ENCODE measurements at regions not wholly inside any gene's neighbourhood (a gene's known extent, or its start where the extent isn't known, plus 50 kb on each side); places are given as distances from the start of the nearest gene placed in this dataset.

DNA sequence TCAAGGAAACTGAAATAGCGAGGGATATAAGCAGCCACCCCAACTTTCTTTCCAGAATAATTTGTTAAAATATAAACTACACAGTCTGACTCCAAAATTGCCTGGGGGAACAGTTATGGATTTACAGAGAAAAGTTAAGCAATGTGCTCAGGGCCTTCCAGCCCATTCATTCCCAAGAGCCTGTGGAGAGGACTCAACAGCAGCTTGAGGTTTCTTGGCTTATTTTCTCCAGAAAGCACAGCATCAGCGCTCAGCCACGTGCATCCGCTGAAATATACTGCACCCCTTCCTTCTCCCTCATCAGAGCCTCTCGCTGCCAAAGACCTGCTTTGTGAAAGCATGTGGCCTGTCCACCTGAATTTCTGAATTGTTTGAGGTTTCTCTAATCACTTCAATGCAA, 375.2 kb upstream of the VWC2 start (continued):
- TF ChIP-seq, protein P1, sequence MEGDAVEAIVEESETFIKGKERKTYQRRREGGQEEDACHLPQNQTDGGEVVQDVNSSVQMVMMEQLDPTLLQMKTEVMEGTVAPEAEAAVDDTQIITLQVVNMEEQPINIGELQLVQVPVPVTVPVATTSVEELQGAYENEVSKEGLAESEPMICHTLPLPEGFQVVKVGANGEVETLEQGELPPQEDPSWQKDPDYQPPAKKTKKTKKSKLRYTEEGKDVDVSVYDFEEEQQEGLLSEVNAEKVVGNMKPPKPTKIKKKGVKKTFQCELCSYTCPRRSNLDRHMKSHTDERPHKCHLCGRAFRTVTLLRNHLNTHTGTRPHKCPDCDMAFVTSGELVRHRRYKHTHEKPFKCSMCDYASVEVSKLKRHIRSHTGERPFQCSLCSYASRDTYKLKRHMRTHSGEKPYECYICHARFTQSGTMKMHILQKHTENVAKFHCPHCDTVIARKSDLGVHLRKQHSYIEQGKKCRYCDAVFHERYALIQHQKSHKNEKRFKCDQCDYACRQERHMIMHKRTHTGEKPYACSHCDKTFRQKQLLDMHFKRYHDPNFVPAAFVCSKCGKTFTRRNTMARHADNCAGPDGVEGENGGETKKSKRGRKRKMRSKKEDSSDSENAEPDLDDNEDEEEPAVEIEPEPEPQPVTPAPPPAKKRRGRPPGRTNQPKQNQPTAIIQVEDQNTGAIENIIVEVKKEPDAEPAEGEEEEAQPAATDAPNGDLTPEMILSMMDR (conservative IDR thresholded peaks at IDR 0.05; ENCODE audit: low read depth in 2 of 2) = no peak
- TF ChIP-seq ZNF331 (CRISPR knock-in tag; IDR thresholded peaks at IDR 0.05; ENCODE audit: low read depth) = no peak
- no peak for TF ChIP-seq JUNB (IDR thresholded peaks at IDR 0.05; ENCODE audit: unreplicated experiment)
- TF ChIP-seq, protein P2, sequence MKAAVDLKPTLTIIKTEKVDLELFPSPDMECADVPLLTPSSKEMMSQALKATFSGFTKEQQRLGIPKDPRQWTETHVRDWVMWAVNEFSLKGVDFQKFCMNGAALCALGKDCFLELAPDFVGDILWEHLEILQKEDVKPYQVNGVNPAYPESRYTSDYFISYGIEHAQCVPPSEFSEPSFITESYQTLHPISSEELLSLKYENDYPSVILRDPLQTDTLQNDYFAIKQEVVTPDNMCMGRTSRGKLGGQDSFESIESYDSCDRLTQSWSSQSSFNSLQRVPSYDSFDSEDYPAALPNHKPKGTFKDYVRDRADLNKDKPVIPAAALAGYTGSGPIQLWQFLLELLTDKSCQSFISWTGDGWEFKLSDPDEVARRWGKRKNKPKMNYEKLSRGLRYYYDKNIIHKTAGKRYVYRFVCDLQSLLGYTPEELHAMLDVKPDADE (IDR thresholded peaks at IDR 0.05) = no peak
- no peak for TF ChIP-seq POLR2AphosphoS5 (IDR thresholded peaks at IDR 0.05; ENCODE audit: low read depth)
- no peak for TF ChIP-seq STAT1 (IDR thresholded peaks at IDR 0.05; ENCODE audit: unreplicated experiment)
- no peak for TF ChIP-seq EZH2phosphoT487 (IDR thresholded peaks at IDR 0.05; ENCODE audit: unreplicated experiment)
- TF ChIP-seq, protein P3, sequence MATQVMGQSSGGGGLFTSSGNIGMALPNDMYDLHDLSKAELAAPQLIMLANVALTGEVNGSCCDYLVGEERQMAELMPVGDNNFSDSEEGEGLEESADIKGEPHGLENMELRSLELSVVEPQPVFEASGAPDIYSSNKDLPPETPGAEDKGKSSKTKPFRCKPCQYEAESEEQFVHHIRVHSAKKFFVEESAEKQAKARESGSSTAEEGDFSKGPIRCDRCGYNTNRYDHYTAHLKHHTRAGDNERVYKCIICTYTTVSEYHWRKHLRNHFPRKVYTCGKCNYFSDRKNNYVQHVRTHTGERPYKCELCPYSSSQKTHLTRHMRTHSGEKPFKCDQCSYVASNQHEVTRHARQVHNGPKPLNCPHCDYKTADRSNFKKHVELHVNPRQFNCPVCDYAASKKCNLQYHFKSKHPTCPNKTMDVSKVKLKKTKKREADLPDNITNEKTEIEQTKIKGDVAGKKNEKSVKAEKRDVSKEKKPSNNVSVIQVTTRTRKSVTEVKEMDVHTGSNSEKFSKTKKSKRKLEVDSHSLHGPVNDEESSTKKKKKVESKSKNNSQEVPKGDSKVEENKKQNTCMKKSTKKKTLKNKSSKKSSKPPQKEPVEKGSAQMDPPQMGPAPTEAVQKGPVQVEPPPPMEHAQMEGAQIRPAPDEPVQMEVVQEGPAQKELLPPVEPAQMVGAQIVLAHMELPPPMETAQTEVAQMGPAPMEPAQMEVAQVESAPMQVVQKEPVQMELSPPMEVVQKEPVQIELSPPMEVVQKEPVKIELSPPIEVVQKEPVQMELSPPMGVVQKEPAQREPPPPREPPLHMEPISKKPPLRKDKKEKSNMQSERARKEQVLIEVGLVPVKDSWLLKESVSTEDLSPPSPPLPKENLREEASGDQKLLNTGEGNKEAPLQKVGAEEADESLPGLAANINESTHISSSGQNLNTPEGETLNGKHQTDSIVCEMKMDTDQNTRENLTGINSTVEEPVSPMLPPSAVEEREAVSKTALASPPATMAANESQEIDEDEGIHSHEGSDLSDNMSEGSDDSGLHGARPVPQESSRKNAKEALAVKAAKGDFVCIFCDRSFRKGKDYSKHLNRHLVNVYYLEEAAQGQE (IDR thresholded peaks at IDR 0.05; ENCODE audit: unreplicated experiment) = no peak

DNA sequence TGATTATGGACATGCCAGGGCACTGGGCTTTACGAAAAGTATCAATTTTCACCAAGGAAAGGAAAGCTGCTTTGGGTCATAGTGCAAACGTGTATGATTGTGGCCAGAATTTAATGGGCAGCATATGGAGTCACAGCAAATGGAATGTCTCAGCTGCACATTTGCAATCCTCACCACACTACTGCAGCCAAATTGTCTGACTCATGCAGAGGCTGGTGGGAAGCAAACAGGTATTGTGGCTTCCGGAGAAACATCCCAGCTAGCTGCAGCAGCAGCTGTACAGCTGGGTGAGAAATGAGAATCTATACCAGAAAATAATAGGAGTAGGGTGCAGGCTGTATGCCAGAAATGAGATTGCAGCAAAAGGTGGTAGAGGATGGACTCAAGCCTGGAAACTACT, 374.7 kb upstream of the VWC2 start:
- Mint-ChIP-seq H3K27ac (no peak overlapping the region; the same call in 1 of the 2 replicates), H3K4me3 (no peak overlapping the region), H3K9me3 (no peaks in the 10 kb centered on the region), H3K4me1 (peaks cover 8% of the 10 kb centered on the region; the same call in 2 of the 3 replicates), H3K36me3 (ENCODE audit: low read depth) (no peaks in the 10 kb centered on the region), H3K27me3 (ENCODE audit: insufficient read depth, low read depth, poor library complexity) (peaks cover 2% of the 10 kb centered on the region)
- Histone ChIP-seq H3K4me3 (no peak overlapping the region), H3K79me2 (replicated peaks; ENCODE audit: insufficient read depth) (no peaks in the 10 kb centered on the region), H3K9me2 (ENCODE audit: insufficient read depth) (no peaks in the 10 kb centered on the region), H3K4me2 (no peak overlapping the region), H2AFZ (peak overlapping the region; percentile 92; the same call in 1 of the 2 replicates), H3K27ac (ENCODE audit: low read depth) (no peak overlapping the region), H4K20me1 (replicated peaks; ENCODE audit: insufficient read depth) (no peaks in the 10 kb centered on the region), H3K4me1 (ENCODE audit: insufficient read depth) (no peaks in the 10 kb centered on the region), H3K27me3 (ENCODE audit: insufficient read depth) (no peaks in the 10 kb centered on the region), H3K36me3 (ENCODE audit: insufficient read depth) (no peaks in the 10 kb centered on the region), H3F3A (replicated peaks; ENCODE audit: low read depth) (no peaks in the 10 kb centered on the region)
- DNase-seq (ENCODE audit: low spot score) (no peak), ATAC-seq (no peak)
- no peak for TF ChIP-seq ZNF114 (CRISPR knock-in tag; IDR thresholded peaks at IDR 0.05)
- TF ChIP-seq, protein P4, sequence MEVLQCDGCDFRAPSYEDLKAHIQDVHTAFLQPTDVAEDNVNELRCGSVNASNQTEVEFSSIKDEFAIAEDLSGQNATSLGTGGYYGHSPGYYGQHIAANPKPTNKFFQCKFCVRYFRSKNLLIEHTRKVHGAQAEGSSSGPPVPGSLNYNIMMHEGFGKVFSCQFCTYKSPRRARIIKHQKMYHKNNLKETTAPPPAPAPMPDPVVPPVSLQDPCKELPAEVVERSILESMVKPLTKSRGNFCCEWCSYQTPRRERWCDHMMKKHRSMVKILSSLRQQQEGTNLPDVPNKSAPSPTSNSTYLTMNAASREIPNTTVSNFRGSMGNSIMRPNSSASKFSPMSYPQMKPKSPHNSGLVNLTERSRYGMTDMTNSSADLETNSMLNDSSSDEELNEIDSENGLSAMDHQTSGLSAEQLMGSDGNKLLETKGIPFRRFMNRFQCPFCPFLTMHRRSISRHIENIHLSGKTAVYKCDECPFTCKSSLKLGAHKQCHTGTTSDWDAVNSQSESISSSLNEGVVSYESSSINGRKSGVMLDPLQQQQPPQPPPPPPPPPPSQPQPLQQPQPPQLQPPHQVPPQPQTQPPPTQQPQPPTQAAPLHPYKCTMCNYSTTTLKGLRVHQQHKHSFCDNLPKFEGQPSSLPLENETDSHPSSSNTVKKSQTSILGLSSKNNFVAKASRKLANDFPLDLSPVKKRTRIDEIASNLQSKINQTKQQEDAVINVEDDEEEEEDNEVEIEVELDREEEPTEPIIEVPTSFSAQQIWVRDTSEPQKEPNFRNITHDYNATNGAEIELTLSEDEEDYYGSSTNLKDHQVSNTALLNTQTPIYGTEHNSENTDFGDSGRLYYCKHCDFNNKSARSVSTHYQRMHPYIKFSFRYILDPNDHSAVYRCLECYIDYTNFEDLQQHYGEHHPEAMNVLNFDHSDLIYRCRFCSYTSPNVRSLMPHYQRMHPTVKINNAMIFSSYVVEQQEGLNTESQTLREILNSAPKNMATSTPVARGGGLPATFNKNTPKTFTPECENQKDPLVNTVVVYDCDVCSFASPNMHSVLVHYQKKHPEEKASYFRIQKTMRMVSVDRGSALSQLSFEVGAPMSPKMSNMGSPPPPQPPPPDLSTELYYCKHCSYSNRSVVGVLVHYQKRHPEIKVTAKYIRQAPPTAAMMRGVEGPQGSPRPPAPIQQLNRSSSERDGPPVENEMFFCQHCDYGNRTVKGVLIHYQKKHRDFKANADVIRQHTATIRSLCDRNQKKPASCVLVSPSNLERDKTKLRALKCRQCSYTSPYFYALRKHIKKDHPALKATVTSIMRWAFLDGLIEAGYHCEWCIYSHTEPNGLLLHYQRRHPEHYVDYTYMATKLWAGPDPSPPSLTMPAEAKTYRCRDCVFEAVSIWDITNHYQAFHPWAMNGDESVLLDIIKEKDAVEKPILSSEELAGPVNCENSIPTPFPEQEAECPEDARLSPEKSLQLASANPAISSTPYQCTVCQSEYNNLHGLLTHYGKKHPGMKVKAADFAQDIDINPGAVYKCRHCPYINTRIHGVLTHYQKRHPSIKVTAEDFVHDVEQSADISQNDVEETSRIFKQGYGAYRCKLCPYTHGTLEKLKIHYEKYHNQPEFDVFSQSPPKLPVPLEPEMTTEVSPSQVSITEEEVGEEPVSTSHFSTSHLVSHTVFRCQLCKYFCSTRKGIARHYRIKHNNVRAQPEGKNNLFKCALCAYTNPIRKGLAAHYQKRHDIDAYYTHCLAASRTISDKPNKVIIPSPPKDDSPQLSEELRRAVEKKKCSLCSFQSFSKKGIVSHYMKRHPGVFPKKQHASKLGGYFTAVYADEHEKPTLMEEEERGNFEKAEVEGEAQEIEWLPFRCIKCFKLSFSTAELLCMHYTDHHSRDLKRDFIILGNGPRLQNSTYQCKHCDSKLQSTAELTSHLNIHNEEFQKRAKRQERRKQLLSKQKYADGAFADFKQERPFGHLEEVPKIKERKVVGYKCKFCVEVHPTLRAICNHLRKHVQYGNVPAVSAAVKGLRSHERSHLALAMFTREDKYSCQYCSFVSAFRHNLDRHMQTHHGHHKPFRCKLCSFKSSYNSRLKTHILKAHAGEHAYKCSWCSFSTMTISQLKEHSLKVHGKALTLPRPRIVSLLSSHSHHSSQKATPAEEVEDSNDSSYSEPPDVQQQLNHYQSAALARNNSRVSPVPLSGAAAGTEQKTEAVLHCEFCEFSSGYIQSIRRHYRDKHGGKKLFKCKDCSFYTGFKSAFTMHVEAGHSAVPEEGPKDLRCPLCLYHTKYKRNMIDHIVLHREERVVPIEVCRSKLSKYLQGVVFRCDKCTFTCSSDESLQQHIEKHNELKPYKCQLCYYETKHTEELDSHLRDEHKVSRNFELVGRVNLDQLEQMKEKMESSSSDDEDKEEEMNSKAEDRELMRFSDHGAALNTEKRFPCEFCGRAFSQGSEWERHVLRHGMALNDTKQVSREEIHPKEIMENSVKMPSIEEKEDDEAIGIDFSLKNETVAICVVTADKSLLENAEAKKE (CRISPR knock-in tag; IDR thresholded peaks at IDR 0.05) = no peak
- TF ChIP-seq ZNF331 (CRISPR knock-in tag; IDR thresholded peaks at IDR 0.05; ENCODE audit: low read depth) = no peak
- TF ChIP-seq, protein P2 (IDR thresholded peaks at IDR 0.05) = no peak
- TF ChIP-seq CREB1 (CRISPR knock-in tag; IDR thresholded peaks at IDR 0.05; ENCODE audit: low read depth) = no peak

Data from GM23338 (cell line).